GM21381 (cell line): ENCODE measurements at regions not wholly inside any gene's neighbourhood (a gene's known extent, or its start where the extent isn't known, plus 50 kb on each side); places are given as distances from the start of the nearest gene placed in this dataset.
"Not testable (repeated sequence)": the region's sequence is repeated elsewhere in the genome, so short reads cannot be mapped to it uniquely, and the experiment has no call there.

Experiments
- ATAC-seq: cut with Tn5 transposase; IDR thresholded peaks from one replicate; pipeline ENCODE4 v1.9.1; 2021; ENCODE audit warnings: mild to moderate bottlenecking, moderate library complexity; ENCODE audit not compliant: unreplicated experiment

DNA sequence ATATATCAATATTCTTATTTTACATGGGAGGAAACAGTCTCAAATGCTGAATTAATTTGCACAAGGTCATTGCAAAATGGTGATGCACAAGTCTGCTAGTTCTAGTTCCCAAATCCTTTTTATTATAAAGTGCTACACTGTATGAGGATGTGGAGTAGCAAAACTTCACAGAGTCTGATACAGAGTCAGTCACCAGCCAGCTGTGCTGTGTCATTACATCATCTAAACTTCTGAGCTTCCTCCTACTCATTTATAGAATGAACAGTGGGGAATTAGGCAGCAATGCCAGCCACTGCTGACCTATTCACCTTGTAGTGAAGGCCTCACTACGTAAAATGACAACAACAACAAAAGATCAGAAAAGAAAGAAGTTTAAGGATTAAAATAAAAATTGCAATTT, 357.8 kb downstream of the TMEM167A start:
- peak; percentile 86 for ATAC-seq

DNA sequence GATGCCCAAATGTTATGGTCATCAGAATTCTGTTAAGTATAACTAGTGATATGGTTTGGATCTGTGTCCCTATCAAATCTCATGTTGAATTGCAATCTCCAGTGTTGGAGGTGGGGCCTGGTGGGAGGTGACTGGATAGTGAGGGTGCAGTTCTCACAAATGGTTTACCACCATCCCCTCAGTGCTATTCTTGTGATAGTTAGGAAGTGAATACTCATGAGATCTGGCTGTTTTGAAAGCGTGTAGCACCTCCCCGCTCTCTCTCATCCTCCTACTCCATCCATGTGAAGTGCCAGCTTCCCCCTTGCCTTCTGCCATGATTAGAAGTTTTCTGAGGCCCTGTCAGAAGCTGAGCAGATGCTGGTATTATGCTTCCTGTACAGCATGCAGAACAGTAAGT, 359.5 kb downstream of the TMEM167A start:
- no peak for ATAC-seq

DNA sequence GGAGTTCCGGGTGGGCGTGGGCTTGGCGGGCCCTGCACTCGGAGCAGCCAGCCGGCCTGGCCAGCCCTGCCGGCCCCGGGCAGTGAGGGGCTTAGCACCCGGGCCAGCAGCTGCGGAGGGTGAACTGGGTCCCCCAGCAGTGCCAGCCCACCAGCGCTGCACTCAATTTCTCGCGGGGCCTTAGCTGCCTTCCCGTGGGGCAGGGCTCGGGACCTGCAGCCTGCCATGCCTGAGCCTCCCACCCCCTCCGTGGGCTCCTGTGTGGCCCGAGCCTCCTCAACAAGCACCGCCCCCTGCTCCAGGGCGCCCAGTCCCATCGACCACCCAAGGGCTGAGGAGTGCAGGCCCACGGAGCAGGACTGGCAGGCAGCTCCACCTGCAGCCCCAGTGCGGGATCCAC, 362.5 kb downstream of the TMEM167A start:
- not testable (repeated sequence) for ATAC-seq

DNA sequence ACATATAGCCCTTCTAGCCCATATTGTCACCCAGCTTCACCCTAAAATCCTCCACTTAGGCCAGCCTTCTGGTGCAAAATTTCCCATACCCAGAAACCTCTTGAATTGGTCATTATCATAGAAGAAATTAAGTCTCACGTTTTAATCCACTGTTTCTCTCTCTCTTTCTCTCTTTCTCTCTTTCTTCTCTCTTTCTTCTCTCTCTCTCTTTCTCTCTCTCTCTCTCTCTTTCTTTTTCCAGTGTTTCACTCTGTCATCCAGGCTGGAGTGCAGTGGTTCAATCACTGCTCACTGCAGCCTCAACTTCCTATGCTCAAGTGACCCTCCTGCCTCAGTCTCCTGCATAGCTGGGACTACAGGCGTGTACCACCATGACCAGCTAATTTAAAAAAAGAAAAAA, 363.4 kb downstream of the TMEM167A start:
- ATAC-seq: no peak

DNA sequence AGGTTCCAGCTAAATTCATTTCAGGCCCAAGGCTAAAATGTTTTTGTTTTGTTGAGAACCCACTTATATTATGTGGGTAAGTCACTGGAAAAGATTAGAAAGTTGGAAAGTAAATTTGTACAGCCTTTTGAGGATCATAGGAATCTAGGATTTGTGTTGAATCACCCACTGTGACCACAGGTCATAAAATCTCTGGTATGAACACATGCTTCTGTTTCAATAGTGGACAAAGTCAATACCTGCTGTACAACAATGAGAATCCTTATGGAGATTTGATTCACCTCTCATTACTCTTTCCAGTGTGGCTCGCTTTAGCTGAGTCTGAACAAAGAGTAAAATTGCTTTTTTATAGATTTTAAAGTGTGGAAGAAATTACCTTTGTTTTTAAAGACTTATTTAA, 369.5 kb downstream of the TMEM167A start:
- ATAC-seq: no peak

DNA sequence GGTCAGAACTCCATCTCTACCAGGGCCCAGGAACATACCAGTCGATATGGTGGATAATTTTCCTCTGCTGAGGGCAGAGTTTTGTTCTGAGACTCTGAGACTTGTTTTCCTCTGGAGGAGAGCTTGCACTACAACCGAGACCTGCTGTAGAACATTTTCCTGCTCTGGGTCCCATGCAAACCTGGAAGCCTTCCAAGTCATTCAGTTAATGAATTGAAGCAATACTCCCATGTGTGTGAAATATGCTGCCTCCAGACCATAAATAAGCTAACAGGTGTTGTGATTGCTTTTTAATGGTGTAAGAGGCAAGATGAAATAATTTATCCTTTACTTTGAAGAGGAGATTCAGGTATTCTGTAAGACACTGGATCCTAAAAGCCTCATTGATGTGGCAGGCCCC, 372.8 kb downstream of the TMEM167A start:
- no peak for ATAC-seq

DNA sequence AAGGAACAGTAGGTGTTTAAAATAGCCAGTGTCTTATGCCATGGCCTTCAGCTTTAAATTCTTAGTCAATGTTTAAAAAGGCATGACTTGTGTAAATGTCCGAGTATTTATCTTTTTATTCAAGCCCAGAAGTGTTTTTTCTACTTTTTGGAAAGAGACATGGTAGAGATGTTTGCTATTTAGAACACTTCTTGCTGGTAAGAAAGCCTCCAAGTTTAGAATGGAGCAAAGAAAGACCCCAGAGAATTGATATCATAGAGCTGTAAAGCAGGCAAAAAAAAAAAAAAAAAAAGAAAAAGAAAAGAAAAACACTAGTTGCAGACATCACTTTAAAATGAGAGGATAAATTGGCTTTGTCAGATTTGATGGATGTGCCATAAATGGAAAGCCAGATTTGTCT, 375.1 kb downstream of the TMEM167A start:
- no peak for ATAC-seq

DNA sequence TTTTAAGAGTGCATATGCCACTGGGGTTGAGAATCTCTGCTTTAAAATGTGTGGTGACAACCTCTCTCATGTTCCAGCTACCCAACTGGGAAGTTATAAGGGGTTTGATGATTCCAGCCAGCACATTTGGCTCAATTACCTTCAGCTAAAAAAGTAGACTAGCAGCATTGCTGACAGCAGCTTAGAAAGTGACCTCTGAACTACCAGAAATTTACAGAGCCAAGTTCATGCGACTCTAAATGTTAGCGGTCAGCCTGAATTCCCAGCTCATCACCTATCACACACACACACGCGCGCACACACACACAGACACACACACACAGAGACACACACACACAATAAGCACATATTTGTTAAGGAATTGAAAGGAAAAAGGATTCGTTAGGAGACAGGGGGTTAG, 377.5 kb downstream of the TMEM167A start:
- ATAC-seq: no peak

DNA sequence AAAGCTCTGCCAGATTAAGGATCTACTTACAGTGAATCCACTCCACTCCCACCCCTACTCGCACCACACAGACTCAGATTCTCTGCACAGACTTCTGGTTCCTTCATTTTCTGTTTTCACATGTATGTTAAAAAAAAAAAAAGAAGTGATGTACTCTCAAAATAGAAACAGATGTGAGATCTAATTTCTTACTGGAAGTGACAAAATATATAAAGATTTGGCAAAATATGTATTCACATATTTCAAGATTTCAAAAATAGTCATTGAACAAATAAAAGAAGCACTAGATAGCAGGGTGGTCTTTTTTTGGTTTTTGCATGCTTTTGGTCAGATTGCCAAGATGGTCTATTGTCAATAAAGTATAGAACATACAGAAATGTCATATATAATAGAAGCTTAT, 379.2 kb downstream of the TMEM167A start:
- no peak for ATAC-seq

DNA sequence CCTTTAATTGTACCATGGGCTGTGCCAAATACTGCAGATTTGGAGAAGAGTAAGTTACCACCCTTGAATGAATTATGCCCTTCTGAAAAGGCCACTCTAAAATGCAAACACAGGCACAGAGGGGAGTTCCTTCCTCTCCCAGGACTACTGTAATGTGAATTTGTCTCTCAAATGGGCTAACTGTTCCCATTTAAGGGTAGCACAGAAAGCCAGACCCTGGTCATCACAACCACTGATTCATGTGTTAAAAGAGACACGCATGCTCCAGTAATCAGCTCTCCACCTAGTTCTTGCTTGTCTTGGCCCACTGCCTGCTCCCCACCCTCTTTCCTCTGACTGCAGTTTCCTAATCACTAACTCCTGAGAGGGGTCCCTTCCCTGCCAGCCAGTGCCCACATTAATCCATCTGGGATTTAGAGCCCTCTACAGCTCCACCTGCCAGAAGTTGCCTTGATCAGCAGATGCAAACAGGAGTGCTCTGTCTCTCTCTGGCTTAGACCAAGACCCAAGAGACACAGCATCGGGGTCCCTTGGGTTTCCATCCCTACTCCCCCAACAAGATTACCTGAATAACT, 382.4 kb downstream of the TMEM167A start:
- no peak for ATAC-seq

DNA sequence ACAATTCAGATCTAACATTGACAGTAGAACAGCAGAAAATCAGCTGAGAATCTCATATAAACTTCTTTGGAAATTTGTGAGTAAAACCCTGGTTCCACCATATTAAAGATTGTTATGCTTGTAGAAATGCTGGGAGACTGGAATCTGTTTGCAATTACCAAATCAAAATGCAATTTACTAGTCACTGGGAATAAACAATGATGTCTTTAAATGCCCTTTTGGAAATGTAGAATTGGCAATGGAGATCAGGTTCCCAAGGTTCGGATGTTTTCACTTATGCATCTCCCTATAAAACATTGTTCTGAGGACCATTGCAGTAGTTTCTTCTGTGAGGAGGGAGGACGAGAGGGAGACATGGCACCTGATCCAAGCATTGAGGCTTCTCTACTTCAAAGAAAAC, 384.4 kb downstream of the TMEM167A start:
- ATAC-seq: no peak

DNA sequence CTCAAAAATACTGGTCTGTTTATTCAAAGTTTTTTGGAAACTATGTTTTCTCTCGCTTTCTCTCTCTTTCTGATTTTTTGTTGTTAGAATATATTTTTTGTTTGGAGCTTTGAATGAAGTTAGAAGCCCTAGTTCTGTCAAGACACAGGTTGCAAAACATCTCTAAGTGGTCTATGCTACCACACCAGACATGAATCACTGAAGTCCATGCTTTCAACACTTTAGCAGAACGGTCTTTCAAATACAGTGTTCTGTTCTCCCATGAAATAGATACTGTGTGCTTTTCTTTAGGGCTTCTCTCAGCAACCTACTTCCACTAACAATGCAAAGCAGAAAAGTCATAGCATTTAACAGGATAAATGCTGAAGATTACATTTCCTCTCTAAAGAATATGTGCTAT, 392.5 kb downstream of the TMEM167A start:
- ATAC-seq: no peak

DNA sequence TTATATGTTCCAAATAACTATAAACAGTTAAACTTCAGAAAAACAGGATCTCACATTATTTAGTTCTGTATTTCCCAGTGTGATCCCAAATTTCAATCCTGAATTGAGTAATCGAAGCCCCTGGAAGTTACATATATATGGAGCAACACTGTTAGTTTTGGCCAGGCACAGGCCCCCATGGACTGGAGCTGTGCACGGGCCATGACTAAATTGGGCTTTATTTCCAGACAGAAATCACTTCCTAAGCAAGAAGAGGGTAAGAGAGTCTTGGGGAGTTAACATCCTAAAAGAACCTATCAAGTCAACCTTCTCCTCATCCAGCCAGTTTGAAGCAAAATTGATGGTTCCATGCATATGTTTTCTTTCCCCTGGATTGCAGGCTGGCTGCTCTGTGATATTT, 393.0 kb downstream of the TMEM167A start:
- ATAC-seq: no peak

DNA sequence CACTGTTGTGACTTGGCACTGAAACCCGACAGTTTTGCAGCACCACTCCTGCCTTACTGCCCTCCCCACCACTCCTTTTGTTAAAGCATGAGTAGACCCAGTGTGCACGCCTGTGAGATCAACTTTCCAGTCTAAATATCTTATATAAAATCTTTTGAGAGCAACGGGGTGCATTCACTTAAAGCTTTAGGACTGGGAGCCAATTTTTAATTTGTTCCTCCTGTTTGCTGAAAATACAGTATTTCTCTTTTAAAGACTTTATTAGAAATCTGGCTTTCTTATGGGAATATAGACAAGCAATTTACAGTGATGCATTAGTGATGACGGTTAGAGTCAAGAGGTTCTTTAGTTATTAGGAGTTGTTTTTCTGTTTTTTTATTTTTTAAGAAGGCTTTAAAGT, 397.5 kb downstream of the TMEM167A start:
- no peak for ATAC-seq

DNA sequence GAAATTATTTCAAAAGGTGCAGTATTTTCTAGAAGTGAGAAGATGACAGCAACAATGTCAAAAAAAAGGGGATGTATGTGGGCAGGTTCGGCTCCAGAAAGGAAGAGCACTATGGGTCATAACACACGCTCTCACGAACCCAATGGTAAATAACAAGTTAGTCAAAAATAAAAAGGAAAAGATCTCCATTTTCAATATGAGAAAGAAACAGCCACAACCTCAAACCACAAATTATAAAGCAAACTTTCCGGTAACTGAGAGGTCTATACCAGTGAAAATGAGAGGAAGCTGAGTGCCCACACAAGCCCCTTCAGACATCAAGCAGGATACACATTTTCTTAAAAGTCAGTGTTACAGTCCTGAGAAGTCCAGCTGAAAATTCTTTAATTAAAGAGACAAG, 398.5 kb upstream of the RPS23 start:
- ATAC-seq: peak; percentile 81

DNA sequence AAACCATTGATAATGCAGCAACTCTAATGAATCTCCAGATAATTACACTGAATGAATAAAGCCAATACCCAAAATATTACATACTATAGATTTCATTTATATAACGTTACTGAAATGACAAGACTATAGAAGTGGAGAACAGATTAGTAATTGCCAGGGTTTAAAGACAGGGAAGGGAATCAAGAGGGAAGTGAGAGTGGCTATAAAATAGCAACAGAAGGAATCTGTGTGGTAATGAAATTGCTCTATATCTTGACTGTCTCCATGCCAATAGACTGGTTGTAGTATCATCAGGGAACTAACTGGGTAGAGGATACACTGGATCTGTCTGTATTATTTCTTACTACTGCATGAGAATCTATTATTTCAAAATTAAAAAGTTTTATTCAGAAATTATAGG, 396.5 kb upstream of the RPS23 start:
- no peak for ATAC-seq

DNA sequence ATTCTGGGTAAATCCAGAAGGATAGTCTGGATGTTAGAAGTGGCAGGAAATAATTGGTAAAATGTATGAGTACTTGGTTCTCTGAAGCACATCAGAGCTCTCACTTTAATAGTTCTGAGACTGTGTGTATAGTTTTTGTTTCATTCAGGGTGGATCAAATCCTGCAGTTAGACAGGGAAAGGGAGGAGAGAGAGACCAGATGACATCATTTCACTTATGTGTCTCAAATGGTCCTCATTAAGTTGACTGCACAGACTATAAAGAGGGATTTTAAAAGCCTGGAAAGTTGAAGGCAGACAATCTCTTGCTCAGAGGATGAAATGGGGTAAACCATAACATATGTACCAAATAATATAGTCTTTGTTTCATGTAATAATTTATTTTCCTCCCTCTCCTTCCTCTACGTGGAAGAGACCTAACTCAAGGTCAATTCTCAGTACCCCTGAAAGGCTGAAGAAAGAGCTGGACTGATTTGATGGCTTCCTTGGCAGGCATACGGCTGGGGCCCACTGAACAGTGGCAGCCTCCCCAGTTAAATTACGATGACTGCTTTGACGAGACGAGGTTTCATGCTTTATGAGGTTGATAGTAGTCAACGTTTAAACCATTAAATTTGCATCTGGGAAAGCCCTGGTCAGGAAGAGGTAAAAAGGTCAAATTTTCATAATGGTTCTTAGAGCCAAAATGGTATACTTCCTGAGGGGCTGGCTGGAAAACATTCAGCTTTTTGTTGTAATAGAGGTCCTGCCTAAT, 395.1 kb upstream of the RPS23 start:
- ATAC-seq: no peak

DNA sequence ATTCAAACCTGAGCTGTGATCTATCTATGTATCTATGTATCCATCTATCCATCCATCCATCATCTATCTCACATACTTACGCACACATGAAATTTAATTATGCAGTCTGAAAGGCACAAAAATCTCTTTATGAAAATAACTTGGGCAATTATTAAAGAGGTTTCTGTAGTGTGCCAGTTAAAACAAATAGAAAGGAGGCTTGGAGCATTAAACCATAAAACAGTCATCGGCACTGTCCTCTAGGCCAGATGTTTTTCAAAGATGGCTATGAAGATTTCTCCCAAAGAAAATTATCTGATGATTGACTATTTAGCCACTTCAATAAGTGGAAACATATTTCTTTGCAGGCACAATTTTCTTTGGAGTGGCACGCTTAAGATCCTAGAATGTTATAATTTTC, 392.5 kb upstream of the RPS23 start:
- ATAC-seq: no peak

DNA sequence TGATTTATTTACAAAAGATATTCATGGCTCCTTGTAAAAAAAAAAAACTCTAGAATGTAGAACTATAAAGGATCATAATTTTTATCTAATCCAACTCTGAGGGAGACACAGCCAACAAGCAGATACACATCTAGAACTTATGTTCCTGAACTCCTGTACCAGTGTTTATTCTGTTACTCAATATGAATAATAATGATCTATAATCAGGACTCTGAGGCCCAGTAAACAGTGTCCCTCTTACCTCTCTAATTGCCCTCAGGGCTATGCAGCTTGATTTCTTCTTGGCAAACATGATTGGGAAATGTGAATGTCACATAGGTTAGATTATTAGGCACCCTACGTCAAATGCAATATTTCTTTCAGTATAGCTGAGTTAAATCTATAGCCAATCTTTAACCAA, 391.6 kb upstream of the RPS23 start:
- no peak for ATAC-seq

DNA sequence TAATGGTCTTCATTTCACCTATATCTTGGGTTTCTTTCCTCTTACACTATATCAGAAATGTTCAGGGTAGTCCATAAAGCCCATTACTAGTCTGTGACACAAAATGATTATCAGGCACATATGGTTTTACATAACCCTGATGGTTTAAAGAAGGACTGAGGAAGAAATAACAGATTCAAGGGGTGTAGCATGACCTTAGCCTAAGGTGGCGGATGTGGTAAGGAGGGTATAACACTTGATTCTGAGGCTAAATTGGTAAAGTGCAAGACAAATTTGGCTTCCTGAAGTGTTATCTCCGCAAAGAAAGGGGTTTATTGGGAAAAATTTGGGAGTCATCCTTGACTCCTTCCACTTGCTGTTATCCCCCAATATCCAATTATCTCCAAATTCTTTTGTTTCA, 388.2 kb upstream of the RPS23 start:
- no peak for ATAC-seq

DNA sequence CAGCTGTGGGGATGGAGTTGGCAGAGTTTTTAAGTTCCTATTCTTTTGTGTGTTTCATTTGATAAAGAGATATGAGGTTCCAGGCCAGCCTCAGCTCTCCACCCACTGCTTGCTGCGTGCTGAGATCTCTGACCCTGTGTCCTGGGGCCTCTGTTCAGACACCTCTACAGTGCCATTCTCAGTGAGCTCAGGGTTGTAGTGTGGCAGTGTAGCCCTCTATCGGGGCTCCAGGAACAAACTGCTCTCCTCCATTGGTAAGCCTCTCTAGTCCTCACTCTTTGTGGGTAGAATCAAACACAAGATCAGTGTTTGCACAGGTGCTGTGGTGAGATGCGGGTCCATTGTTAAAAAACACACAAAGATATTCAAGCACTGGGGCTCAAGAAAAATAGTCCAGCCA, 386.6 kb upstream of the RPS23 start:
- ATAC-seq: no peak

DNA sequence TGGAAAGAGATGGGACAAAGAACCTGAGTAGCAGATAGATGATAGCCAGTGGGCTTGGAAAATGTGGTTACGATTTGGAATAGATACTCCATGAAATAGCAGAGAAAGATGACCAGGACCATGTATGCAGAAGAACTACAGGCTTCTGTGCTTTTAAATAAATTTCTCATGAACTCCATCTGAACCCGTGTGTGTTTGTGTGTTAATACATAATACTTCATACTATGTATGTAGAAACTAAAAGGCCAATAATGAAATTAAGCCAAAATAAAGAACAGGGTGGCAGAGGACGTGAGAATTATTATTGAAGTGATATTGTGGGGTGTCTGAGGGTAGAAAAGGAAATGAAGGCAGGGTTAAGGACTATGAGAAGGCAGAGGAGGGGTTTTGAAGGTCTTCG, 385.1 kb upstream of the RPS23 start:
- ATAC-seq: no peak

DNA sequence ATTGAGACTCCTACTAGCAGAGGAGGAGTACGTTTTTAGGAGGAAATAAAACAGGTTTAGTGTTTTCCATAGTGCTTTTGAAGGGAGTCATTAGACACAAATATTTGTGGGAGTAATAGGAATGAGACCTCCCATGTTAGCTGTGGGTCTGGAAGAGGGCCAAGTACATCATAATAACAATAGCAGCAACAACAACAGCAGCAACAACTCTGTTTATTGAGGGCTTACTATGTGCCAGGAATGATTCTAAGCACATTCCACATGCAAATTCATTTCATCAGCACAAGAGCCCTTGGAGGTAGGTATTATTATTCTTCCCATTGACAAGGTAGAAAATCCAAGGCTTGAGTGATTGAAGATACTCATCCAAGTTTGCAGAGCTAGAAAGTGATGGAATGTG, 384.2 kb upstream of the RPS23 start:
- ATAC-seq: no peak
